ENCODE measurements at regions not wholly inside any gene's neighbourhood (a gene's known extent, or its start where the extent isn't known, plus 50 kb on each side); places are given as distances from the start of the nearest gene placed in this dataset.

- peak; percentile 47 for DNase-seq
These were observed 85.6 kb downstream of the CD8B2 start for GRCh38 chr2:106572541-106573450.

DNA sequence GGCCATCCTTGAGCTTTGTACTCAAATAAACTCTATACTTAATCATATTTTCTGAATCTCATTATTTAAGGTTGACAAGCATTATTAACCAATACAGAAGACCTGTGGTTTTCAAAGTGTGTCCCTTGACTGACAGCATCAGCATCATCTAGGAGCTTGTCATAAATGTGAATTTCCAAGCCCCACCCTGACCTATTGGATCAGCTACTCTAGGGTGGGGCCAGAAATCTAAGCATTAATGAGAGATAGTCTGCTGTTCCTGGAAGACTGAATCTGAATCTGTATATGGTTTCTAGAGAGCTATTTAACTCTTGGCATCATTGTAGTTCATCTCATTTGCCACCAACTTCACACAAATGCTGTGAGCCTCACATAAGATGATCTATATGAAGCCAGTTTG, 86.6 kb downstream of the CD8B2 start:
- no peak for DNase-seq

GRCh38 chr2:106575955-106576354, 88.8 kb downstream of the CD8B2 start:
- DNase-seq: no peak

GRCh38 chr2:106577255-106577651, 90.1 kb downstream of the CD8B2 start:
- DNase-seq: no peak

DNA sequence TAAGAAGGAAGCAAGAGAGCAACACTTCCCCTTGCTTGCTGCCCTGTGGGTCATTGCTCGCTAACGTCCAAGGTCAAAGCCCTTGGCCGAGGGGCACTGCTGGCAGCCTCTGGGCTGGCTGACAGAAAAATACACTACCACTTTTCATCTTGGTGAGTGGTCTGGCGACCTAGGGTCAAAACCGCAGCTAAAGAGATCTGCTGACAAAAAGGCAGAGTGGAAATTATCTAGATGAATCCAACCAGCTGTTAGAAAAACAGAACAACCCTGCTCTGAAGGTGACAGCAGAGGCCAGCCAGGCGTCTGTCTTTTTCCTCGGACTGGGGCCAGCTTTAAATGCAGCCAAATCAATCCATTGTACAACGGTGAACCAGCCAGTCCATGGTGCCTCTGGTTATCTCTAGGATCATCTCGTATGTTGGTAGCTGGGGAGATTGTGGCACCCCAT, 92.6 kb downstream of the CD8B2 start:
- DNase-seq: no peak

DNA sequence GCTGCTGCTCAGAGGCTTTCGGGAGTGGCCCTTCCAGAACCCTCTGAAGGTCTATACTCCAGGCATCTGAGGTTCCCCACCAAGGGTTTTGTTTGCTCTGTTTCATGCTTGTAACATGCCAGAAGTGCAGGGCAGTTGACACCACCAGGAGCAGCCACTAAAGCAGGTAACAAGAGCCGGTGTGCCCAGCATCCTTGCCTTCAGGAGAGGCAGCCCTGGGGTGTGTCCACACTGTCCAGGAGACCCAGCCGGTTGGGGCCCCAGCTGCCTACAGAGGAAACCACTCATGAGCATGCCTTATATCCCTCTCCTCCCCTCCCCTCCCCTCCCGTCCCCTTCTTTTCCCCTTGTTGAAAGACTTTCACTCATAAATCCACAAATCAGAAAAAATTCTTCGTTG, 93.1 kb downstream of the CD8B2 start:
- DNase-seq: no peak

GRCh38 chr2:106581328-106581727, 94.2 kb downstream of the CD8B2 start:
- no peak for DNase-seq

DNA sequence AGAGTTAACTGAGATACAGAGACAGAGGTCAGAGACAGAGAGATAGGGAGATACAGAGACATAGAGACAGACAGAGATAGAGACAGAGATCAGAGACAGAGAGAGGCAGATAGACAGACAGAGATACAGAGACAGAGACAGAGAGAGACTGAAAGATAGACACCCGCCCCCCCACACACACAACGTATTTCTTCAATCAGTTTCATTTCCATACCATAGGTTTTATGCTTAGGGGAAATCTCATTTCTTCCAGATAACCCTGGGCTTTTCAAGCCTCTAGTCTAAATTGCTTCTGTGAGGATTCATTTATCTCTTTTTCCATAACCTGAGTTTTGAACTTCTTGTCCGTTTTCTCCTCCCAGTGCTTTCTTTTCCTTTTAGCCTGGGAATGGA, 94.6 kb downstream of the CD8B2 start:
- no peak for DNase-seq

GRCh38 chr2:106582148-106583143, 95.3 kb downstream of the CD8B2 start:
- peak; percentile 75 for DNase-seq

- DNase-seq: no peak
These were observed 97.3 kb downstream of the CD8B2 start for GRCh38 chr2:106584304-106584954.

DNA sequence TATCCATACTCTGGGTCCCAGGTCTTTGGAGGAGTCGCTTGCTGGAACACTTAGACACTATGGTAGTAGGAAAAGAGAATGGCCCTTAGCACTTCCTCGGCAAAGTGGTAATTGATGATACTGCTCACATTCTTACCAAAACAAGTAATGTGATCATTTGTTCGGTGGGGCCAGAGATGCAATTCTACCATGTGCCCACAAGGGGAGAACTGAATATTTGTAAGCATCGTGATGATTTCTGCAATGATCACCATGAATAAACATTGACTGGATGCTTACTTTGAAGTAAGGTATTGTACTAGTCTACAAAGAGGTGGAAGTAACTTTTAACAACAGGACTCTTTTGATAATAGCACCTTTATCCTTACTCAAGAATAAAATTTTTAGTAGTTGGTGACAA, 109.7 kb downstream of the CD8B2 start:
- no peak for DNase-seq

DNA sequence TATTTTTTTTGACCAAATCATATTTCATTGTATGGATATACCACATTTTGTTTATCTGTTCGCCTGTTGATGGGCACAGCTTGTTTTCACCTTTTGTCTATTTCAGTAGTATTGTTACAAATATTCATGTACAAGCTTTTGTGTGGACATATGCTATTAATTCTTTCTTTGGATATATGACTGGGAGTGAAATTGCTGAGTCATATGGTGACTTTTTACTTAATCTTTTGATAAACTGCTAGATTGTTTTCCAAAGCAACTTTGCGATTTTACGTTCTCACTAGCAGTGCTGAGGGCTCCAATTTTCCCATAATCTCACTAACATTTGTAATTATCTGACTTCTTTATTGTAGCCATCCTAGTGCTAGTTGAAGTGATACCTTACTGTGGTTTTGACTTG, 112.4 kb downstream of the CD8B2 start:
- DNase-seq: no peak

DNA sequence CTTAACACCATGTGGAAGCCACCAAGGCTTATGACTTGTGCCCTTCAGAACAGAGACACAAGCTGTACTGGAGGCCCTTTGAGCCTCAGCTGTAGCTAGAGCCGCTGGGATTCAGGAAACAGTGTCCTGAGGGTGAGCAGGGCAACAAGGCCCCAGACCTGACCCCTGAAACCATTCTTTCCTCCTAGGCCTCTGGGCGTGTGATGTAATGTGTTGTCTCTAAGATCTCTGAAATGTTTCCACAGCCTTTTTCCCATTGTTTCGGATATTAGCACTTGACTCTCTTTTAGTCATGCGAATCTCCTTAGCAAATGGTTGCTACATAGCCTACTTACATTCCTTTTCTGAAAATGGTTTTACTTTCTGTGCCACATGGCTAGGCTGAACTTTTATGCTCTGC, 114.9 kb downstream of the CD8B2 start:
- DNase-seq: no peak

- no peak for DNase-seq
These were observed 119.5 kb downstream of the CD8B2 start for GRCh38 chr2:106606652-106607051.

GRCh38 chr2:106607371-106607770, 120.2 kb downstream of the CD8B2 start:
- DNase-seq: no peak

- no peak for DNase-seq
These were observed 122.6 kb downstream of the CD8B2 start for GRCh38 chr2:106609780-106610179.

- DNase-seq: no peak
These were observed 127.5 kb downstream of the CD8B2 start for GRCh38 chr2:106614511-106615291.

DNA sequence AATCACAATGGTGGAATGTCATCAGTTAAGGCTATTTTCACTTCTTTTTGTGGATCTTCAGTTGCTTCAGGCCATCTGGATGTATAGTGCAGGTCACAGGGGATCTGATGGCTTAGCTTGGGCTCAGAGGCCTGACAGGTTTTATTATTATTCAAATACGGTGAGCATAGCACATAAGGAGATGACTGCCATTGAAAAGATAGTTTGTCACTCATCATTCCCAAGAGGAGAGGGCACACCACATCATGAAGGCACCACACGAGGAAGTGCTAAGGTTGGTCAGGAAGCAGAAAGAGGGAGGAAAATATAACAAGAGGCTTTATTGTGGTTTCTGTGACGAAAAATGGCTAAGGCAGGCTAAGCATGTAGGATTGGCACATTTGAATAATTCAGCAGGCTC, 131.4 kb downstream of the CD8B2 start:
- DNase-seq: no peak

DNA sequence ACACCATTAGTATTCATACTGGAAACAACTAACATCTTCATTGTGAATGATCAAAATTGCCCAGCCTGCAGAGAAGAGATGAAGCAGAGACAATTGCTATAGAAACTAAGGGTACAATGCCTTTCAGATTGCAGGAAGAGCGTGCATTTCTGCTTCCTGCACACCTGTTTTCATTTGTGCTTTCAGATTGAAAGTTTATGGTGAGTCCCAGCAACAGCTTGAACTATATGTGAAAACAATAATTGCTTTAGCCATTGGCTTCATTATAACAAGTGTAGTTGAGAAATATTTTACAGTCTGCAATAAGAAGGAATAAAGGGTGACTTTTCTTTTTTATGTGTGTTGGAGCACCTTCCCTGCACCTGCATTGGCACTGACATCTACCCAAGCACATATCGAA, 136.3 kb downstream of the CD8B2 start:
- DNase-seq: no peak

- no peak for DNase-seq
These were observed 137.7 kb downstream of the CD8B2 start for GRCh38 chr2:106624787-106625380.

DNA sequence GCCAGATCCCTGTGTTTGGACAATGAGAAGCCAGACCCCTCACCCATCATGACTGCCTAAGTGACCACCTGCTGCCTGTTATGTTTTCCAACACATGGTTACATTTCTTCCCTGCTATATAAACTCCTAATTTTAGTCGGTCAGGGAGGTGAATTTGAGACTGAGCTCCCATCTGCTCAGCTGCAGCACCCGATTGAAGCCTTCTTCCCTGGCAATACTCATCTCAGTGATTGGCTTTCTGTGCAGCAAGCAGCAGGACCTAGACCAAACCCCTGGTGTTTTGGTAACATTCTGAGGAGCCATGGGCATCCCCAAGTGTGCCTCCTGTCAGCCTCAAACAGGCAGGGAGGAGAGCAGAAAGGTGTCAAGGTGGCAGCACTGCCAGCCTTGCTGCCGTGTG, 141.2 kb downstream of the CD8B2 start:
- no peak for DNase-seq

- no peak for DNase-seq
These were observed 142.8 kb downstream of the CD8B2 start for GRCh38 chr2:106629981-106630380.
